ENCODE measurements at regions not wholly inside any gene's neighbourhood (a gene's known extent, or its start where the extent isn't known, plus 50 kb on each side); places are given as distances from the start of the nearest gene placed in this dataset.

DNA sequence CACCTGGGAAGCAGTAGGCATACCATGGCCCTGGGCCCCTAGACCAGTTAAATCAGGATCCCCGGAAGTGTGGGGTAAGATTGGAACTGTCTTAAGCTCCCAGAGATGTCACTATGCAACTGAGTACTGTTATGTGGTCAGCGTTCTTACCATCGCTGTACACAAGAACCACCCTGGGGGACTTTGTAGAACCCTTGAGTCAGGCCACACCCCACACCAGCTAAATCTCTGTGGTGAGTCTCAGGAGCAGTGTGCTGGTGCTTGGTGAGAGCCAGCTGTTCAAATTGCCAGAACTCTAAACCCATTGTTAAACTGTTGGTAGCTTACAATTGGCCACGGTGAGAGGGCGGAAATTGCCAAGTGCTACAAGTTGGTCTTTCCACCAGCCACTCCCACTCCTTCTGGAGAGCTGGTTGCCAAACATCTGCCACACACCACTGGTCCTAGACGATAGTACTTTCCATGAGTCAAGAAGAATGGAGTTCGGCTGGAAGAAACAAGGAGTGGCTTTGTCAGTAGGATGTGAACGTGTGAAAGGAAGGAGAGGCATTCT is 80.5 kb upstream of the SYNDIG1 start:
- FAIRE-seq (no peak), DNase-seq (ENCODE audit: insufficient read length, low spot score) (no peak)
- TF ChIP-seq POLR2A (IDR thresholded peaks at IDR 0.05; ENCODE audit: low read depth, low read length), result no peak

DNA sequence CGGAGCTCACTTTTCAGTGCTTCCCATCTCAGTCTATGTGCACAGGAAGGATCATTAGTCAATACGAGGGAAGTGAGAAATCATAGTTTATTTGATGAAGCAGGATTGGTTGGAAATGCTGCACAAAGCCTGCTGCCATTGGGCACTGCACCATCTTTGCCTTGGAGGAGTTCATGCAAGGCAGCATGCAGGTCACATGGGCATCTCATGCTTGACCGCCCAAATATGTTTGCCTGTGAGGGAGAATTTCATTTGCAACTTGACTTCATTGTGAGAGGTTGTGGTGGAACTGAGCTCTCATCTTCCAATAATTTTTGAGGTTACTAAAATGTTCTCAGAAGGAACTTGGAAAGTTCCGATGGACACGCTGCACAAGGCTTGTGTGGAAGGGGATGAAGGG is 83.9 kb upstream of the SYNDIG1 start:
- no peak for DNase-seq (ENCODE audit: insufficient read length, low spot score)
- no peak for FAIRE-seq
- TF ChIP-seq POLR2A (IDR thresholded peaks at IDR 0.05; ENCODE audit: low read depth, low read length), result no peak

DNA sequence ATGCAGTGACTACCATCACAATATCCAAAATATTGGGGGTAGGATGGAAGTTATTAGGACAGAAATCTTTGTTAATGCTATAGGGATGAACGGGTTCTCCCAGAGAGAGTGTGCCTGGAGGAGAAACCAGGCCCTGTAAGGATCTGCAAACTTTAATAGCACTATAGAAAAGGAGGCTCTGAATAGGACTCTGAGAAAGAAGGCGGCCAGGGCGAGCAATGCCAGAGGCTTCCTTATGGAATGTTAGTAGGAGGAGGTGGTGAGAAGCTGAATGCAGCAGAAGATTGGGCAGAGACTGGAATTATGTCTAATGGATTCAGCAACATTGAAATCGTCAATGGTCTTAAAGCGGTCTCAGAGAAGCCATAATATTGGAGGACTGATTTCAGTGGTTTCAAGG is 84.6 kb upstream of the SYNDIG1 start:
- FAIRE-seq (no peak), DNase-seq (ENCODE audit: insufficient read length, low spot score) (no peak)
- TF ChIP-seq POLR2A (IDR thresholded peaks at IDR 0.05; ENCODE audit: low read depth, low read length), result no peak

DNA sequence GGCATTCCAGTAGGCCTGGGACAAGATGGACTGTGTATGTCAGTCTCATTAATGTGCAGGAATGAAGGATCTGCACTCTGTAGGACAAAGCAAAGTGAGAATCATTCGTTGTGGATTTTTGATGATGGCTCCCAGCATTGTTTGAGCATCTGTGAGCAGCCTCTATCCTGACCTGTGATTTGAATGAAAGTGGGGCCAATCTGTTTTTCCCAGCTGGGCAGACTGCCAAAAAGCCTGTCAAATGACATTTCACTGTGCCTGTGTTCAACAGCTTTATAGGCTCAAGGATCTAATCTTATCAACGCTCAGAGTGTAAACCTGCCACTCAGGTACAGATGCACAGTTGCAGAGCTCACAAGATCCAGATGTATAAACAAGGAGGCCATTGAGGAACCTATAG is 86.7 kb upstream of the SYNDIG1 start:
- DNase-seq (ENCODE audit: insufficient read length, low spot score) (no peak), FAIRE-seq (no peak)
- no peak for TF ChIP-seq POLR2A (IDR thresholded peaks at IDR 0.05; ENCODE audit: low read depth, low read length)

DNA sequence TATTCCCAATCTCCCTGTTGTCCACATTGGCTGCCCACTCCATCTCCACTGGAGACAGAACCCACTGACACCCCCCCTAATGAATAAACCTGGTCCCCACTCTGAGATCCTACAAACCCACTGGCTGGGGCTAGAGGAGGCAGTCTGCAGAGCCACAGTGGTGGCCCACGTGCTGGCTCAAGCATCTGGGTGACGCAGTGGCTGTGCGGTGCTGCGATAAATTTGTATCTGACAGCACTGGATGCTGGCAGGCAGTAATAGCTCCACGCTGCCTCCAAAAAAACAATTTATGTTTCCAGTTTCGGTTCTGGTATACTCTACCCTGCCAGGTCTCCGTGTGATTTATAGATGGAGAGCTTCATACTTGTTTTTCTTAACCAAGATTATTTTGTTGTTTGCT is 87.1 kb upstream of the SYNDIG1 start:
- DNase-seq (ENCODE audit: insufficient read length, low spot score), result no peak
- no peak for FAIRE-seq

DNA sequence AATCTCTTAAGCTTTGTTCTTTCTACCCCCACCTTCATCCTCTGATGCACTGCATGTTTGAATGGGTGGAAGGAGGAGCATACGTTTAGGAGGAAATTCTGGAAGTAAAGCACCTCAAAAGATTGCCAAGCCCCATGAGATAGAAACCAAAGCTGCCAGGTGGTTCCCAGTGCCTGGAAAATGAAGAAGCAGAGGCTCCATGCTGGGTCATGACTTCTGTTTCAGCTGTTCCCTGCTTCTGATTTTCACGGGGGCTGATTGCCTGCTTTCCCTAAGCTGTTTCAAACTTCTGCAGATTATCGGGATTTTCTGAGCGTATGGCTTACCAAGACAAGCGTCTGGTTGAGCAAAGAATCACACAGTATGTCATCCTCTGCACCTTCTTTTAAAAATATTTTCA is 87.5 kb upstream of the SYNDIG1 start:
- TF ChIP-seq POLR2A (IDR thresholded peaks at IDR 0.05; ENCODE audit: low read depth, low read length), result no peak
- DNase-seq (ENCODE audit: insufficient read length, low spot score) (no peak), FAIRE-seq (no peak)

More for the DNA sequence above, 87.1 kb upstream of the SYNDIG1 start:
- no peak for TF ChIP-seq POLR2A (IDR thresholded peaks at IDR 0.05; ENCODE audit: low read depth, low read length)

DNA sequence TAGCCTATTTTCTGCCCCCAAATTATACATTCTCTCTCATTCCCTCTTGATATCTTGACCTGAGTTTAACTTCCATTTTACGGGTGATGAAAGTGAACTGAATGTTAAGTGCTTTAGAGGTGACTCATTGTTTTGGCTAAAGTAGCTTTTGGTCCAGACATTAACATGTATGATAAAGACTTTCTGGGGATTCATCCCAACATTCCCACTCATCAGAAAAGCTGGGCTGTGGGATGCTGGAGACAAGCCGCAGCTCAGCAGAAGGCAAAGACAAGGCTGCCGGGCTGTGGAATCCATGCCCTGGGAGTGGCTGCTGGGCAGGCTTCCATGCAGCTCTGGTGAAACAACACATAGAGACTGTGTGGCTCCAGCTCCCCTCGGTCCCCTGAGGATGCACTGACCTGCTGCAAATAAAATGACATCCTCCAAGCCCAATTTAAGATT is 89.9 kb upstream of the SYNDIG1 start:
- DNase-seq (ENCODE audit: insufficient read length, low spot score) (no peak), FAIRE-seq (no peak)
- TF ChIP-seq POLR2A (IDR thresholded peaks at IDR 0.05; ENCODE audit: low read depth, low read length), result no peak

DNA sequence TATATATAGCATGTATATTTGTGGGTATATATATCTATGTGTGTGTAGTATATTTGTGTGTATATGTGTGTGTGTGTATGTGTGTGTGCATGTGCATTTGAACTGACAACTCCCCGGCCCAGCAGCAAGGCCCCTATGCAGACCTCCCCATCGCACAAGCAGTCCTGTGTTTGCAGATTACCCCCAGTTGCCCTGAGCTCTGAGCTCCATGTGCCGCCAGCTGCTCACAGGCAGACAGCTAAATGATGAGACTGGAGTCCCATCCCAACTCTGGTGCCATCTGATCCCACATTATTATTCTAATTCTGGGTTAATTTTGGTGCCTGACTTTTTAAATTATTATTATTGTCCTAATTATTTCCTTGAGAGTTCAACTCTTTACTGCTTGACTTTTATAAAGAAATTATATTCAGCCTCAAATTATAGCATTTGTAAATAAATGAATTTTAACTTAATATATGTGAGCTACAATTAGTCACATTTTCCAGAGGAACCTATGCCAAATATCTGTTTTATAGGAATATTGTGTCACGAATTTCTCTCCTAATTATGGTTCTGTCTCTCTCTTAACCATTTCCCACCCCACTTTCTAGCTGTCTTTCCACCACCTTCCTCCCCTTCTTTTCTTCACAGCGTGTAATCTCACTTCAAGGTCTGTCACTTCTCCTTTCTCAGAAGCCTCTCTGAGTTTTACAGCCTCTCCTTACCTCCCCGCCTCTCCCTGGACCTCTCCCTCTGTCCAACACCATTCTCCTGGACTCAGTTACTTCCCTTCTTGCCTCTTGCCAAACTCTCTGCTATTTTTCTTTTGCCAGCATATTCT is 90.6 kb upstream of the SYNDIG1 start:
- no peak for TF ChIP-seq POLR2A (IDR thresholded peaks at IDR 0.05; ENCODE audit: low read depth, low read length)
- DNase-seq (ENCODE audit: insufficient read length, low spot score) (no peak), FAIRE-seq (no peak)

DNA sequence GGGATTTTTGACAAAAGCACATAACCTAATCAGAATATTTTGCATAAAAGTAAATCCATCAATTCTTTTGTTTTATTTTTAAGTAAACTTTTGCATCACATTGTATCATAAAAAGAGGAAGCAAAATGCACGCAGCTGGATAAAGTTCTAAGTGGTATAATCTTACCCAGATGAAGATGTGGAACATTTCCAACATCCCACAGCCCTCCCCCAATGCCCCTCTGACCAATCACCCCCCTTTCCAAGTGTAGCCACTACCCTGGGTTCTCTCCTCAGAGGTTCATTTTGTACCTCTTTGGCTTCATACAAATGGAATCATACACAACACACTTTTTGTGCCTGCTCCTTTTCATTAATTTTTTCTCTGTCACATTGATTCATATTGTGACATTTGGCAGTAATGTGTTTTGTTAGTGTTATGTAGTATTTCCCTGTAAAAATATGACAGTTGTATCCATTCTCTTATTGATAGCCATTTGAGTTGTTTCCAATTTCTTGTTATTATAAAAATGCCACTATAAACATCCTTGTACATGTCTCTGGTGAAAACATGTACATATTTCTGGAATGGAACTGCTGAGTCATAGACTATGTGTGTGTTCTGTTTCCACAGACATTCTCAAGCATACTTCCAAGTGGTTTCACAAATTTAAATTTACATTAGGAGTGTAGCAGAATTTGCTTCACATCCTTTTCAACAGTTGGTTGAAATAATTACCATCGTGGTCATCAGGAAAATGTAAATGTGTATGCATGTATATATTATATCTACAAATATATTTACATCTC is 92.9 kb upstream of the SYNDIG1 start:
- TF ChIP-seq POLR2A (IDR thresholded peaks at IDR 0.05; ENCODE audit: low read depth, low read length), result no peak
- no peak for FAIRE-seq
- DNase-seq (ENCODE audit: insufficient read length, low spot score), result no peak

DNA sequence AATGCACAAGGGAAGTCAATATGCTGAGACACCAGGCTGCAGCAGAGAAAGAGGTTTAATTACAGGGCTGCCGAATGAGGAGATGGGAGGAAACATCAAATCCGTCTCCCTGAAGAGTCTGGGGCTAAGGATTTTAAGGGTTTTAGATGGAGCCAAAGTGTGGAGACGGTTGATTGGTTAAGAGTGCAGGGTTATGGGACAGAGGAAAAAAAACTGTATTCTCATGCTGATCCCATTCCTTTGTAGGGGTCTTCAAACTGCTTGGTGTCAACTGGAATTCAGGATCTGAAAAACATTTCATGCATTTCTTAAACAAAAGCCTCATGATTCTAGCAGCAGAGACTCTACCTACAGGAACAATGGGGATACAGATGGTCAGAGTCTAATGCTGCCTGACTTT is 96.1 kb upstream of the SYNDIG1 start:
- TF ChIP-seq POLR2A (IDR thresholded peaks at IDR 0.05; ENCODE audit: low read depth, low read length), result no peak
- no peak for DNase-seq (ENCODE audit: insufficient read length, low spot score)
- no peak for FAIRE-seq

DNA sequence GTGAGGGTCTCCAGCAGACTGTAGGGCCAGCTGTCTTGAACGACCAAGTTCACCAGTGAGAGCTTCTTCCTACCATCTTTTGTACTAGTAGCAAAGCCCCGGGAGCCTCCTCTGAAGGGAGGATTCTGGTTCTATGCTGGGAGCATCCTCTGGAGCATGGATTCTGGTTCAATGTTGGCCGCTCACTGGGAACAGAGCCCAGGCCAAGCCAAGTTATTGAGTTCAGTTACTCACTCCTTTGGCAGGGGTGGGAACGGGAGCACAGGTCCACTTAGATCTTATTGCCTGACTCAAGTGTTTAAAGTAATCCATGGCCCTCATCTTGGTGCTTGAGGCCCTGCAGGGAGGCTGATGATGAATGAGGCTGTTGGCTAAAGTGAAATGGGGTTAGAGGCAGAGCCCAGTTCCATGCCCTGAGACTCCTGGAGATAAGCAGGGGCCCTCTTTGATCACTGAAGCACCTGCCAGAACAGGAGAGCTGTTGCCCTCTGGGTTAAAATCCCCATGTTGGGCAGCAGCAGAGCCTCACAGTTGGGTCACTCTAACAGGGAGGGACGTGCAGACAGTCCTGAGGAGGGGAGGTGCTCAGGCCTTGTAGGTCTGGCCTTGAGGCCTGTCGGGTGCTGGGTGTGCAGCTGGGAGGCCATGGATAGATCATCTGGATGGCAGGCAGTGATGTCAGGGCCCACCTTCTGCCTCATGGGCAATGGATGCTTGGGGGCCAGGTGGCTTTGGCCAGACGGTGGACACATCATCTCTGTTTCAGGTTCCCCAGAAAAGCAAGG is 98.3 kb upstream of the SYNDIG1 start:
- no peak for DNase-seq (ENCODE audit: insufficient read length, low spot score)
- no peak for FAIRE-seq
- TF ChIP-seq POLR2A (IDR thresholded peaks at IDR 0.05; ENCODE audit: low read depth, low read length), result no peak

DNA sequence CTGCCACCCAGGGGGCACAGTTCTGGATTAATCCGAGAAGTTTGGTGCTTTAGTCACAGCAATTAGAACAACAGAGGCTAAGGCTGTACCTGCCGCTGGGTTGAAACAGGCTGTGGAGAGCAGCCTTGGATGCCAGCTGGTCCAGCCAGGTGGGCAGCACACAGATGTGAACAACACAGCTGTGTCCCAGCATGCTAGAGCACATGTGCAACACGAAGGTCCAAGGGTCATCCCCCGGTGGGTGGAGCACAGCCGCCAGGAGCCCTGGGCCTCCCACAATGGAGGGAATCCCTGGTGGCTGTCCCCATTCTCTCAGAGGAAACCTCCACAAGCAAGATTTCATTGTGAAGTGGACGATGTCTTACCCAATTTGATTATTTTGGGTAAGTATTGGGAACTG is 99.2 kb upstream of the SYNDIG1 start:
- FAIRE-seq (no peak), DNase-seq (ENCODE audit: insufficient read length, low spot score) (no peak)
- TF ChIP-seq POLR2A (IDR thresholded peaks at IDR 0.05; ENCODE audit: low read depth, low read length), result no peak

DNA sequence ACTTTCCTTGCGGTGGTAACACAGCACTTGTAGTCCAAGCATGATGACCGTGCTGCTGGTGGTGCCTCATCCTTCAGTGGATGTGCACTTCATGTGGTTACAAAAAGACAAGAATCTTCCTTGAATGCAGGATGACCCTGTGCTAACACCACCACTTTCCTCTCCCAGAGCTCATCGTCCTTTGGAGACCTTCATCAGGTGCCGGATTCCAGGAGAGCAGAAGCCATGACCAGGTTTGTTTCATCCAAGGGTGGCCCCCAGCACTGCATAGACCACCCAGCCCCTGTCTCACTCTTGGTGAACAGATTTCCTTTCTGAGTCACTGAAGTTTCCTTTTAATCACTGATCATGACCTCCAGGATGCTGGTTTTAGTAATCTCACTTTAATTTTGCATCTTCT is 101.2 kb upstream of the SYNDIG1 start:
- FAIRE-seq, result no peak
- no peak for TF ChIP-seq POLR2A (IDR thresholded peaks at IDR 0.05; ENCODE audit: low read depth, low read length)
- no peak for DNase-seq (ENCODE audit: insufficient read length, low spot score)

Measured in H54 (cell line).